ENCODE measurements at regions not wholly inside any gene's neighbourhood (a gene's known extent, or its start where the extent isn't known, plus 50 kb on each side); places are given as distances from the start of the nearest gene placed in this dataset.
"Not testable (repeated sequence)": the region's sequence is repeated elsewhere in the genome, so short reads cannot be mapped to it uniquely, and the experiment has no call there.

DNA sequence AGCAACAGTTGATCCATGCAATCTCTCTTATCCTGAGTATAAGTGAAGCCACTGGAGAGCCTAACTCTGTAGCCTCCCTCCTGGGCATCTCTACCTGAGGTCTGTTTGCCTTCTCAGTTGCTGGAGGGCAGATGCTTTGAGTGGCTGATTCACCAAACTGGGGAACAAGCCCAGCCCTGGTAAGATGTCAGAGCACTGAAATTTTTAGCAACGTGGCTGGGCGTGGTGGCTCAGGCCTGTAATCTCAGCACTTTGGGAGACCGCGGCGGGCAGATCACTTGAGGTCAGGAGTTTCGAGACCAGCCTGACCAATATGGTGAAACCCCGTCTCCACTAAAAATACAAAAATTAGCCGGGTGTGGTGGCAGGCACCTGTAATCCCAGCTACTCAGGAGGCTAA is 812.0 kb upstream of the EEF2KMT start:
- TF ChIP-seq POLR2A, CTCF (IDR thresholded peaks at IDR 0.05): not testable (repeated sequence)
